ENCODE measurements at regions not wholly inside any gene's neighbourhood (a gene's known extent, or its start where the extent isn't known, plus 50 kb on each side); places are given as distances from the start of the nearest gene placed in this dataset.

DNA sequence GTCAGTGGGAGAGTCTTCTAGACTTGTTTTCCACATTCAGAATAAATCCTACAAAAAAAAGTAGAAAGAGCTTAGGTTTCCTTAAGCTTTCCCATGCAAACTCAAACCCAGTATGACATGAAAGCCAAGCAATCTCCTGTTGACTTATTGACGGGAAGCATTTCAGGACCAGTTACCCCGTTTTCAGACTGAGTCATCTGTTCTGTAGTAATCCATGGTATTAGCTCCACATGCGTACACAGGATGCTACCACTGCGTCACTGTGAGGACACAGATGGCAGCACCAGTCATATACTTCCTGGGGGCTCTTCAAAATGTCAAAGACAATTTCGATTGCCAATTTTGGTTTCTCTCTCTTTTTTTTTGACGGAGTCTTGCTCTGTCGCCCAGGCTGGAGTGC, 224.9 kb upstream of the MAD2L1 start:
- Histone ChIP-seq H3K79me2 (ENCODE audit: insufficient read depth, low read length) (no peaks in the 10 kb centered on the region), H3F3A (ENCODE audit: low read depth) (no peaks in the 10 kb centered on the region), H3K27me3 (ENCODE audit: insufficient read depth, low read length, poor library complexity, severe bottlenecking) (no peaks in the 10 kb centered on the region), H3K9me3 (ENCODE audit: insufficient read depth, low read depth, low read length) (no peaks in the 10 kb centered on the region), H3K4me1 (ENCODE audit: insufficient read depth, low read length, poor library complexity, severe bottlenecking) (no peaks in the 10 kb centered on the region), H3K9ac (ENCODE audit: low read depth, low read length, poor library complexity, severe bottlenecking) (no peak overlapping the region), H3K9me2 (replicated peaks; ENCODE audit: low read depth, low read length) (no peaks in the 10 kb centered on the region), H3K4me2 (ENCODE audit: low read depth, low read length, poor library complexity, severe bottlenecking) (no peak overlapping the region), H3K4me3 (ENCODE audit: low read length, poor library complexity, severe bottlenecking) (no peak overlapping the region), H4K20me1 (ENCODE audit: insufficient read depth, low read length, poor library complexity, severe bottlenecking) (no peaks in the 10 kb centered on the region), H3K36me3 (ENCODE audit: insufficient read depth, low read length) (no peaks in the 10 kb centered on the region), H2AFZ (ENCODE audit: low read length) (no peak overlapping the region)
- TF ChIP-seq EZH2phosphoT487 (IDR thresholded peaks at IDR 0.05; ENCODE audit: borderline replicate concordance), result no peak
- TF ChIP-seq, protein P1, sequence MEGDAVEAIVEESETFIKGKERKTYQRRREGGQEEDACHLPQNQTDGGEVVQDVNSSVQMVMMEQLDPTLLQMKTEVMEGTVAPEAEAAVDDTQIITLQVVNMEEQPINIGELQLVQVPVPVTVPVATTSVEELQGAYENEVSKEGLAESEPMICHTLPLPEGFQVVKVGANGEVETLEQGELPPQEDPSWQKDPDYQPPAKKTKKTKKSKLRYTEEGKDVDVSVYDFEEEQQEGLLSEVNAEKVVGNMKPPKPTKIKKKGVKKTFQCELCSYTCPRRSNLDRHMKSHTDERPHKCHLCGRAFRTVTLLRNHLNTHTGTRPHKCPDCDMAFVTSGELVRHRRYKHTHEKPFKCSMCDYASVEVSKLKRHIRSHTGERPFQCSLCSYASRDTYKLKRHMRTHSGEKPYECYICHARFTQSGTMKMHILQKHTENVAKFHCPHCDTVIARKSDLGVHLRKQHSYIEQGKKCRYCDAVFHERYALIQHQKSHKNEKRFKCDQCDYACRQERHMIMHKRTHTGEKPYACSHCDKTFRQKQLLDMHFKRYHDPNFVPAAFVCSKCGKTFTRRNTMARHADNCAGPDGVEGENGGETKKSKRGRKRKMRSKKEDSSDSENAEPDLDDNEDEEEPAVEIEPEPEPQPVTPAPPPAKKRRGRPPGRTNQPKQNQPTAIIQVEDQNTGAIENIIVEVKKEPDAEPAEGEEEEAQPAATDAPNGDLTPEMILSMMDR (conservative IDR thresholded peaks at IDR 0.05; ENCODE audit: low read length), result no peak

DNA sequence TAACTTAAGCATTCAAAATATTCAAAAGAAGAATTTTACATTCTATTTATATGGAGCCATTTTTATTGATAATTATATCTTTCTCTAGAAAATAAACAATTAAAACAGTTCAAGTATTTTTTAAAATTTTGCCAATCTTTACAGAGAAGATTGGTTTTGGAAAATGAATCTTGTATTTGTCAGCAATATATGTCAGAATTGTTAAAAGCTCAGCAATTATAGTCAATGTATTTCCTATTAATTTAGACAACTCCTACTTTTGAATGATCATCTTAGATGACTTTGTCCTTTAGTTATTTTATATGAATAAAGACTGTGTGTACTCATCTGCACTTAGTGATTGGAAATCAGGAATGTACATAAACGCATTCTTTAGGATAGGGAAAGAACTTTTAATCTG, 223.9 kb upstream of the MAD2L1 start:
- Histone ChIP-seq H3K27me3 (ENCODE audit: insufficient read depth, low read length, poor library complexity, severe bottlenecking) (no peaks in the 10 kb centered on the region), H3K9me2 (replicated peaks; ENCODE audit: low read depth, low read length) (no peaks in the 10 kb centered on the region), H3F3A (ENCODE audit: low read depth) (no peaks in the 10 kb centered on the region), H3K79me2 (ENCODE audit: insufficient read depth, low read length) (no peaks in the 10 kb centered on the region), H4K20me1 (ENCODE audit: insufficient read depth, low read length, poor library complexity, severe bottlenecking) (no peaks in the 10 kb centered on the region), H3K9ac (ENCODE audit: low read depth, low read length, poor library complexity, severe bottlenecking) (no peak overlapping the region), H3K4me2 (ENCODE audit: low read depth, low read length, poor library complexity, severe bottlenecking) (no peak overlapping the region), H3K4me3 (ENCODE audit: low read length, poor library complexity, severe bottlenecking) (no peak overlapping the region), H3K9me3 (ENCODE audit: insufficient read depth, low read depth, low read length) (no peaks in the 10 kb centered on the region), H3K4me1 (ENCODE audit: insufficient read depth, low read length, poor library complexity, severe bottlenecking) (no peaks in the 10 kb centered on the region), H2AFZ (ENCODE audit: low read length) (no peak overlapping the region), H3K36me3 (ENCODE audit: insufficient read depth, low read length) (no peaks in the 10 kb centered on the region)
- TF ChIP-seq EZH2phosphoT487 (IDR thresholded peaks at IDR 0.05; ENCODE audit: borderline replicate concordance), result no peak
- TF ChIP-seq, protein P1 (conservative IDR thresholded peaks at IDR 0.05; ENCODE audit: low read length), result no peak

DNA sequence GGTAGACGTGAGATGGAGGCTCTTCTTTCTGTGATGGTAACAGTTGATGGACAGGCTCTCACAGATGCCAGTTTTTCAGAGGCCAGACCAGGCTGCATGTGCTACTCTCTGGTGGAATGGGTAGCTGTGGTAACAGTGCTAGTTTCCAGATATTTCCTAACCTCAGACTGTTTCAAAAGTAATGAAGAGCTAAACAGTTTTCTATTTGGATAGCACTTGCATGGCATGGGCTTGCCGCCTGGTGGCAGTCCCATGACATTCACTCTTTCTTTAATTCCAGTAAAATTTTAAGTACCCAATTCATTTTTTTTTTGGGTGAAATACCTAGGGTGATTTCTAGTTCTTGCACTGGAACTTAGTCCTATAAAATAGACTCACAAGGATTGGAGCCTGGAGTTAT, 220.2 kb upstream of the MAD2L1 start:
- Histone ChIP-seq H3K79me2 (ENCODE audit: insufficient read depth, low read length) (no peaks in the 10 kb centered on the region), H3F3A (ENCODE audit: low read depth) (no peaks in the 10 kb centered on the region), H3K4me2 (ENCODE audit: low read depth, low read length, poor library complexity, severe bottlenecking) (no peak overlapping the region), H3K27me3 (ENCODE audit: insufficient read depth, low read length, poor library complexity, severe bottlenecking) (no peaks in the 10 kb centered on the region), H3K9me2 (replicated peaks; ENCODE audit: low read depth, low read length) (no peaks in the 10 kb centered on the region), H3K36me3 (ENCODE audit: insufficient read depth, low read length) (no peaks in the 10 kb centered on the region), H3K9ac (ENCODE audit: low read depth, low read length, poor library complexity, severe bottlenecking) (no peak overlapping the region), H2AFZ (ENCODE audit: low read length) (no peak overlapping the region), H3K4me1 (ENCODE audit: insufficient read depth, low read length, poor library complexity, severe bottlenecking) (no peaks in the 10 kb centered on the region), H4K20me1 (ENCODE audit: insufficient read depth, low read length, poor library complexity, severe bottlenecking) (no peaks in the 10 kb centered on the region), H3K4me3 (ENCODE audit: low read length, poor library complexity, severe bottlenecking) (no peak overlapping the region), H3K9me3 (ENCODE audit: insufficient read depth, low read depth, low read length) (no peaks in the 10 kb centered on the region)
- TF ChIP-seq, protein P1 (conservative IDR thresholded peaks at IDR 0.05; ENCODE audit: low read length), result no peak
- no peak for TF ChIP-seq EZH2phosphoT487 (IDR thresholded peaks at IDR 0.05; ENCODE audit: borderline replicate concordance)

All from Loucy (cell line).